SK-N-MC (cell line): ENCODE measurements at regions not wholly inside any gene's neighbourhood (a gene's known extent, or its start where the extent isn't known, plus 50 kb on each side); places are given as distances from the start of the nearest gene placed in this dataset.

ENCODE experiments used
- DNase-seq: peaks from one replicate; pipeline ENCODE4 v3.0.0-alpha.2; 2011; ENCODE audit warnings: low read depth, low spot score
- H3K27ac ChIP-seq: fragments of 200-600 bp; sonication (generic); 2 replicates; pipeline ENCODE4 v1.5.1; 2016; ENCODE audit warnings: mixed run types
- H3K36me3 ChIP-seq: fragments of 200-600 bp; sonication (generic); 2 replicates; pipeline ENCODE4 v1.6.1; 2017; ENCODE audit warnings: antibody characterized with exemption, low read length, mixed read lengths; ENCODE audit not compliant: insufficient read depth
- H3K4me3 ChIP-seq: fragments of 200-600 bp; sonication (generic); 2 replicates; pipeline ENCODE4 v1.5.1; 2016
- H3K9ac ChIP-seq: fragments of 200-600 bp; sonication (generic); 2 replicates; pipeline ENCODE4 v1.8.0; 2017; ENCODE audit warnings: mixed run types, mixed read lengths; ENCODE audit not compliant: insufficient read length
- H3K9me3 ChIP-seq: fragments of 200-600 bp; sonication (generic); 2 replicates; pipeline ENCODE4 v1.6.1; 2017; ENCODE audit warnings: low read depth, mild to moderate bottlenecking, antibody characterized with exemption, low read length, moderate library complexity, mixed read lengths
- EZH2 ChIP-seq: fragments of 200-600 bp; sonication (generic); IDR thresholded peaks from one replicate; pipeline ENCODE4 v1.6.1; 2017; ENCODE audit warnings: antibody characterized with exemption
- FOXP2 ChIP-seq: optimal IDR thresholded peaks from 2 replicates; pipeline ENCODE3; 2011; ENCODE audit warnings: mild to moderate bottlenecking, moderate library complexity; ENCODE audit not compliant: insufficient read depth; ENCODE audit errors: extremely low read length, control extremely low read depth
- POLR2AphosphoS5 ChIP-seq: IDR thresholded peaks from 2 replicates; pipeline ENCODE4 v1.6.1; 2012; ENCODE audit warnings: mild to moderate bottlenecking, low read depth, low read length, borderline replicate concordance

GRCh38 chr18:64318547-64318946 lies 169.7 kb upstream of the LINC00305 start:
- Histone ChIP-seq H3K4me3 (no peak overlapping the region), H3K9me3 (no peaks in the 10 kb centered on the region), H3K9ac (no peak overlapping the region), H3K36me3 (no peaks in the 10 kb centered on the region), H3K27ac (no peak overlapping the region)
- TF ChIP-seq FOXP2, result no peak
- no peak for TF ChIP-seq EZH2
- TF ChIP-seq POLR2AphosphoS5, result no peak
- no peak for DNase-seq

- no peak overlapping the region for H3K9ac ChIP-seq
- no peak overlapping the region for H3K27ac ChIP-seq
- no peaks in the 10 kb centered on the region for H3K9me3 ChIP-seq
- H3K4me3 ChIP-seq, result no peak overlapping the region
- no peaks in the 10 kb centered on the region for H3K36me3 ChIP-seq
- no peak for DNase-seq
- TF ChIP-seq FOXP2 (no peak), EZH2 (no peak), POLR2AphosphoS5 (no peak)
Measured at GRCh38 chr18:64311859-64312258, 163.0 kb upstream of the LINC00305 start.

GRCh38 chr18:64295839-64296238 lies 147.0 kb upstream of the LINC00305 start:
- TF ChIP-seq POLR2AphosphoS5 (no peak), EZH2 (no peak), FOXP2 (no peak)
- Histone ChIP-seq H3K9ac (no peak overlapping the region), H3K27ac (no peak overlapping the region), H3K4me3 (no peak overlapping the region), H3K36me3 (no peaks in the 10 kb centered on the region), H3K9me3 (no peaks in the 10 kb centered on the region)
- no peak for DNase-seq

GRCh38 chr18:64294967-64295366 lies 146.1 kb upstream of the LINC00305 start:
- Histone ChIP-seq H3K36me3 (no peaks in the 10 kb centered on the region), H3K9me3 (no peaks in the 10 kb centered on the region), H3K9ac (no peak overlapping the region), H3K4me3 (no peak overlapping the region), H3K27ac (no peak overlapping the region)
- TF ChIP-seq EZH2 (no peak), FOXP2 (no peak), POLR2AphosphoS5 (no peak)
- DNase-seq, result no peak

- Histone ChIP-seq H3K4me3 (no peak overlapping the region), H3K9me3 (no peaks in the 10 kb centered on the region), H3K27ac (no peak overlapping the region), H3K9ac (no peak overlapping the region), H3K36me3 (no peaks in the 10 kb centered on the region)
- DNase-seq, result no peak
- TF ChIP-seq FOXP2 (no peak), POLR2AphosphoS5 (no peak), EZH2 (no peak)
Measured at GRCh38 chr18:64288432-64288831, 139.5 kb upstream of the LINC00305 start.

GRCh38 chr18:64287926-64288325 lies 139.0 kb upstream of the LINC00305 start:
- no peak overlapping the region for H3K27ac ChIP-seq
- no peaks in the 10 kb centered on the region for H3K9me3 ChIP-seq
- no peak overlapping the region for H3K9ac ChIP-seq
- TF ChIP-seq FOXP2 (no peak), EZH2 (no peak), POLR2AphosphoS5 (no peak)
- DNase-seq, result no peak
- H3K36me3 ChIP-seq, result no peaks in the 10 kb centered on the region
- H3K4me3 ChIP-seq, result no peak overlapping the region

GRCh38 chr18:64283059-64283458 lies 134.2 kb upstream of the LINC00305 start:
- H3K9me3 ChIP-seq, result no peaks in the 10 kb centered on the region
- no peak overlapping the region for H3K9ac ChIP-seq
- no peak overlapping the region for H3K27ac ChIP-seq
- no peaks in the 10 kb centered on the region for H3K36me3 ChIP-seq
- no peak overlapping the region for H3K4me3 ChIP-seq
- TF ChIP-seq EZH2, result no peak
- TF ChIP-seq FOXP2, result no peak
- DNase-seq, result no peak

GRCh38 chr18:64278026-64278425 lies 129.1 kb upstream of the LINC00305 start:
- H3K27ac ChIP-seq, result no peak overlapping the region
- no peaks in the 10 kb centered on the region for H3K36me3 ChIP-seq
- H3K4me3 ChIP-seq, result no peak overlapping the region
- TF ChIP-seq FOXP2 (no peak), EZH2 (no peak), POLR2AphosphoS5 (no peak)
- H3K9me3 ChIP-seq, result no peaks in the 10 kb centered on the region
- no peak overlapping the region for H3K9ac ChIP-seq
- DNase-seq, result no peak

- Histone ChIP-seq H3K36me3 (no peaks in the 10 kb centered on the region), H3K9me3 (no peaks in the 10 kb centered on the region), H3K27ac (peak overlapping the region; percentile 54; the same call in 1 of the 2 replicates), H3K9ac (no peak overlapping the region), H3K4me3 (no peak overlapping the region; the same call in 1 of the 2 replicates)
- peak; percentile 38; the same call in 1 of the 2 replicates for TF ChIP-seq POLR2AphosphoS5
- TF ChIP-seq FOXP2, result no peak
- peak; percentile 65 for DNase-seq
Measured at GRCh38 chr18:64276311-64277090, 127.6 kb upstream of the LINC00305 start.
